Tibial nerve (tissue), 4 donors: ENCODE measurements at regions not wholly inside any gene's neighbourhood (a gene's known extent, or its start where the extent isn't known, plus 50 kb on each side); places are given as distances from the start of the nearest gene placed in this dataset.

Experiments
- CTCF ChIP-seq, 5 experiments: fragments of 200-600 bp in 3 of 5; fragments of 450-650 bp in 2 of 5; sonication (generic) in 3 of 5; IDR thresholded peaks; one replicate each; pipeline ENCODE4 v1.5.1; 2016 to 2019; ENCODE audit warnings: antibody characterized with exemption in 5 of 5, mild to moderate bottlenecking in 3 of 5, moderate library complexity in 2 of 5
- EP300 ChIP-seq, 2 donors: sonication (generic); formaldehyde crosslinking; IDR thresholded peaks; one replicate each; pipeline ENCODE4 v1.6.1; 2017; ENCODE audit warnings: antibody characterized with exemption in 2 of 2, mild to moderate bottlenecking in 1 of 2

GRCh38 chr2:236834284-236834683 is 251.4 kb upstream of the COPS8 start:
- TF ChIP-seq EP300 (IDR thresholded peaks at IDR 0.05) (no peak), CTCF (IDR thresholded peaks at IDR 0.05) (no peak)
